PC-9 (cell line): ENCODE measurements at regions not wholly inside any gene's neighbourhood (a gene's known extent, or its start where the extent isn't known, plus 50 kb on each side); places are given as distances from the start of the nearest gene placed in this dataset.

ENCODE experiments used
- BruUV-seq: library from RNA; stranded (reverse); fragments of 400-500 nt; replicated peaks from 2 replicates; lab custom pipeline; 2021; lab: Mats Ljungman, UMichigan
- CTCF ChIA-PET: fragments of 300-600 bp; sonication (Branson Sonifier 250); formaldehyde crosslinking; loops from one replicate; lab custom pipeline; 2022; ENCODE audit warnings: antibody characterized with exemption; lab: Charles Lee
- POLR2A ChIA-PET: fragments of 300-600 bp; sonication (Branson Sonifier 250); formaldehyde crosslinking; loops from one replicate; lab custom pipeline; 2022; ENCODE audit warnings: antibody characterized with exemption; ENCODE audit not compliant: unreplicated experiment; lab: Charles Lee
- DNase-seq, 2 experiments: peaks; one replicate each; pipeline versions ENCODE4 v3.0.0 to v3.0.0-alpha.2; 2015 to 2022; ENCODE audit warnings: mixed read lengths in 1 of 2
- H2AFZ ChIP-seq: fragments of 200-600 bp; sonication (generic); 2 replicates; pipeline ENCODE4 v1.8.1; 2017; ENCODE audit warnings: antibody characterized with exemption
- H3F3A ChIP-seq: fragments of 200-600 bp; sonication (generic); 2 replicates; pipeline ENCODE4 v1.8.1; 2017; ENCODE audit warnings: antibody characterized with exemption, mild to moderate bottlenecking, low read depth; ENCODE audit not compliant: insufficient read depth
- H3K27ac ChIP-seq: fragments of 200-600 bp; sonication (generic); 2 replicates; pipeline ENCODE4 v1.6.1; 2016; ENCODE audit warnings: mixed run types
- H3K27me3 ChIP-seq: fragments of 200-600 bp; sonication (generic); 2 replicates; pipeline ENCODE4 v1.6.1; 2016; ENCODE audit warnings: low read depth, mixed run types; ENCODE audit not compliant: insufficient read depth
- H3K36me3 ChIP-seq: fragments of 200-600 bp; sonication (generic); 2 replicates; pipeline ENCODE4 v1.6.1; 2016; ENCODE audit warnings: low read depth, mixed run types
- H3K4me1 ChIP-seq: fragments of 200-600 bp; sonication (generic); replicated peaks from 2 replicates; pipeline ENCODE4 v1.6.1; 2016; ENCODE audit warnings: mixed run types; ENCODE audit not compliant: insufficient read depth
- H3K4me2 ChIP-seq: fragments of 200-600 bp; sonication (generic); 2 replicates; pipeline ENCODE4 v1.6.1; 2017; ENCODE audit warnings: mixed run types
- H3K4me3 ChIP-seq: fragments of 200-600 bp; sonication (generic); 2 replicates; pipeline ENCODE4 v1.6.1; 2016; ENCODE audit warnings: mixed run types
- H3K79me2 ChIP-seq: fragments of 200-600 bp; sonication (generic); 2 replicates; pipeline ENCODE4 v1.6.1; 2017; ENCODE audit warnings: low read depth, mixed run types
- H3K9me2 ChIP-seq: fragments of 200-600 bp; sonication (generic); 2 replicates; pipeline ENCODE4 v1.8.1; 2017; ENCODE audit warnings: mild to moderate bottlenecking; ENCODE audit not compliant: insufficient read depth
- H3K9me3 ChIP-seq: fragments of 200-600 bp; sonication (generic); 2 replicates; pipeline ENCODE4 v1.8.1; 2016; ENCODE audit warnings: low read depth; ENCODE audit not compliant: insufficient read depth
- H4K20me1 ChIP-seq: fragments of 200-600 bp; sonication (generic); 2 replicates; pipeline ENCODE4 v1.8.1; 2017; ENCODE audit not compliant: insufficient read depth
- CTCF ChIP-seq: fragments of 200-600 bp; sonication (generic); conservative IDR thresholded peaks from 2 replicates; pipeline ENCODE4 v1.6.1; 2017; ENCODE audit warnings: mixed run types, antibody characterized with exemption, mild to moderate bottlenecking, moderate library complexity
- EZH2 ChIP-seq: fragments of 200-600 bp; sonication (generic); IDR thresholded peaks from 2 replicates; pipeline ENCODE4 v1.8.0; 2017; ENCODE audit warnings: antibody characterized with exemption, low read depth
- intact Hi-C: fragments of 100-400 bp; cut with micrococcal nuclease; formaldehyde crosslinking; loops from one replicate; pipeline ENCODE4 v1.10.0; 2022; ENCODE audit not compliant: unreplicated experiment

GRCh38 chr9:96050048-96050860 is 174.8 kb downstream of the ERCC6L2 start:
- TF ChIP-seq CTCF (no peak), EZH2 (no peak)
- ChIA-PET CTCF (no interaction called here), POLR2A (no interaction called here)
- Histone ChIP-seq H3K9me3 (no peaks in the 10 kb centered on the region), H3F3A (no peaks in the 10 kb centered on the region), H3K27me3 (peaks cover 51% of the 10 kb centered on the region), H3K4me1 (no peaks in the 10 kb centered on the region), H3K4me3 (no peak overlapping the region), H3K9me2 (no peaks in the 10 kb centered on the region), H4K20me1 (no peaks in the 10 kb centered on the region), H3K27ac (no peak overlapping the region), H3K36me3 (no peaks in the 10 kb centered on the region), H3K4me2 (no peak overlapping the region), H3K79me2 (no peaks in the 10 kb centered on the region), H2AFZ (no peak overlapping the region)
- DNase-seq: no peak
- intact Hi-C loops: no loop called here
- no TSS peak for BruUV-seq

GRCh38 chr9:96048956-96049831 is 173.7 kb downstream of the ERCC6L2 start:
- peaks cover 47% of the 10 kb centered on the region for H3K27me3 ChIP-seq
- H4K20me1 ChIP-seq: no peaks in the 10 kb centered on the region
- no peak overlapping the region for H3K4me3 ChIP-seq
- DNase-seq: no peak
- H3K79me2 ChIP-seq: no peaks in the 10 kb centered on the region
- POLR2A ChIA-PET: no interaction called here
- no TSS peak for BruUV-seq
- TF ChIP-seq CTCF (no peak), EZH2 (no peak)
- H3K36me3 ChIP-seq: no peaks in the 10 kb centered on the region
- H3F3A ChIP-seq: no peaks in the 10 kb centered on the region
- no peak overlapping the region for H2AFZ ChIP-seq
- no peaks in the 10 kb centered on the region for H3K4me1 ChIP-seq
- H3K9me3 ChIP-seq: no peaks in the 10 kb centered on the region
- intact Hi-C loops: no loop called here
- H3K9me2 ChIP-seq: no peaks in the 10 kb centered on the region
- no peak overlapping the region for H3K27ac ChIP-seq
- CTCF ChIA-PET: no interaction called here
- H3K4me2 ChIP-seq: no peak overlapping the region

- no peak overlapping the region for H3K4me2 ChIP-seq
- H3K27me3 ChIP-seq: peaks cover 40% of the 10 kb centered on the region
- H3K4me1 ChIP-seq: no peaks in the 10 kb centered on the region
- POLR2A ChIA-PET: interaction anchor here (0.6 kb wide), 1 partner anchor 13 kb away, joined by 5 read pairs; no protein-coding TSS in a partner anchor
- CTCF ChIA-PET: interaction anchor here (0.6 kb wide), 1 partner anchor 15 kb away, joined by 3 read pairs; no protein-coding TSS in a partner anchor
- no peaks in the 10 kb centered on the region for H3K79me2 ChIP-seq
- no peaks in the 10 kb centered on the region for H3K36me3 ChIP-seq
- DNase-seq: no peak
- TF ChIP-seq EZH2 (no peak), CTCF (no peak)
- no peak overlapping the region for H3K4me3 ChIP-seq
- intact Hi-C loops: no loop called here
- H3K9me3 ChIP-seq: no peaks in the 10 kb centered on the region
- no peaks in the 10 kb centered on the region for H3K9me2 ChIP-seq
- H3F3A ChIP-seq: no peaks in the 10 kb centered on the region
- no TSS peak for BruUV-seq
- H3K27ac ChIP-seq: no peak overlapping the region
- no peak overlapping the region for H2AFZ ChIP-seq
- H4K20me1 ChIP-seq: no peaks in the 10 kb centered on the region
Measured at GRCh38 chr9:96048104-96048955, 172.8 kb downstream of the ERCC6L2 start.
